Activated T-cell treated with anti-CD3 and anti-CD28 coated beads for 1 hour (primary cell): ENCODE measurements at regions not wholly inside any gene's neighbourhood (a gene's known extent, or its start where the extent isn't known, plus 50 kb on each side); places are given as distances from the start of the nearest gene placed in this dataset.
"Not testable (repeated sequence)": the region's sequence is repeated elsewhere in the genome, so short reads cannot be mapped to it uniquely, and the experiment has no call there.

Experiments
- DNase-seq: peaks from one replicate; pipeline ENCODE4 v3.0.0-alpha.2; 2020; ENCODE audit warnings: low read depth

- DNase-seq = no peak
Observed at GRCh38 chr14:65834812-65835211, 422.3 kb downstream of the FUT8 start.

- DNase-seq = no peak
Observed at GRCh38 chr14:65835501-65835900, 423.0 kb downstream of the FUT8 start.

- no peak for DNase-seq
Observed at GRCh38 chr14:65838565-65838964, 426.0 kb downstream of the FUT8 start.

GRCh38 chr14:65840118-65840751 lies 427.7 kb downstream of the FUT8 start:
- DNase-seq = no peak

- DNase-seq = no peak
Observed at GRCh38 chr14:65840786-65841185, 428.3 kb downstream of the FUT8 start.

GRCh38 chr14:65846196-65846868 lies 433.8 kb downstream of the FUT8 start:
- DNase-seq = no peak

GRCh38 chr14:65847075-65847847 lies 434.7 kb downstream of the FUT8 start:
- peak; percentile 45 for DNase-seq

- not testable (repeated sequence) for DNase-seq
Observed at GRCh38 chr14:65847931-65848330, 435.4 kb downstream of the FUT8 start.

- DNase-seq = no peak
Observed at GRCh38 chr14:65849091-65849490, 436.6 kb downstream of the FUT8 start.

- DNase-seq = no peak
Observed at GRCh38 chr14:65849558-65849957, 437.0 kb downstream of the FUT8 start.

GRCh38 chr14:65850429-65851135 lies 438.1 kb downstream of the FUT8 start:
- DNase-seq = peak; percentile 28

- DNase-seq = no peak
Observed at GRCh38 chr14:65852689-65853088, 440.2 kb downstream of the FUT8 start.

GRCh38 chr14:65853407-65853955 lies 441.0 kb downstream of the FUT8 start:
- DNase-seq = no peak

- DNase-seq = no peak
Observed at GRCh38 chr14:65854215-65854614, 441.7 kb downstream of the FUT8 start.

GRCh38 chr14:65860956-65861611 lies 448.6 kb downstream of the FUT8 start:
- DNase-seq = no peak

- no peak for DNase-seq
Observed at GRCh38 chr14:65864549-65864948, 452.0 kb downstream of the FUT8 start.

GRCh38 chr14:65864984-65865383 lies 452.5 kb downstream of the FUT8 start:
- DNase-seq = no peak

GRCh38 chr14:65866448-65866847 lies 453.9 kb downstream of the FUT8 start:
- DNase-seq = no peak

GRCh38 chr14:65866886-65867285 lies 454.4 kb downstream of the FUT8 start:
- DNase-seq = no peak

GRCh38 chr14:65867333-65867732 lies 454.8 kb downstream of the FUT8 start:
- DNase-seq = no peak

- DNase-seq = no peak
Observed at GRCh38 chr14:65872536-65872935, 460.0 kb downstream of the FUT8 start.

- no peak for DNase-seq
Observed at GRCh38 chr14:65877166-65877565, 464.6 kb downstream of the FUT8 start.
